ENCODE measurements at regions not wholly inside any gene's neighbourhood (a gene's known extent, or its start where the extent isn't known, plus 50 kb on each side); places are given as distances from the start of the nearest gene placed in this dataset.

DNA sequence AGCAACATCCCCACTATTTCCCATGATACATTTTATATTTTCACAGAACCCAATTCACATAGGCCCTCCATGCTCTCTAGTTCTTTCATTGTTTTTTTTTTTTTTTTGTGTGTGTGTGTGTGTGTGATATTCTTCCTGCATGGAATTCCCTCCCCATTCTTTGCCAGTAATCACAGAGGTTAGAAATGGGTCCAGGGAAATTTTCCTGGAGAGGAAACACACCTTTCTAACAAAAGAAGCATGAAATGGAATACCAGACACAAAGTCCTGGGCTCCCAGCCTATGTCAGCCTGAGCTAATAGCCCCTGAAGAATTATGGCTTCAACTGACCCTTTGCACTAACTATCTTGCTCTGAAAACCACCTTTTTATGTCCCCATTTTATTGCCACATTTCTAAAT is 194.2 kb upstream of the NT5E start:
- intact Hi-C loops (cut with DNase I), result no loop called here
- TF ChIP-seq CTCF (IDR thresholded peaks at IDR 0.05), result no peak
- TF ChIP-seq POLR2AphosphoS5 (IDR thresholded peaks at IDR 0.05), result no peak
- TF ChIP-seq EP300 (IDR thresholded peaks at IDR 0.05), result no peak
- no peak for TF ChIP-seq POLR2A (IDR thresholded peaks at IDR 0.05)
- Histone ChIP-seq H3K4me3 (no peak overlapping the region), H3K4me1 (no peaks in the 10 kb centered on the region), H3K9me3 (peaks cover 0 to 6% (median 0%) of the 10 kb centered on the region in 4 donors), H3K27me3 (no peaks in the 10 kb centered on the region), H3K27ac (no peak overlapping the region), H3K36me3 (no peaks in the 10 kb centered on the region)
- DNase-seq, result no peak

GRCh38 chr6:85252552-85252951 is 197.3 kb upstream of the NT5E start:
- Histone ChIP-seq H3K27me3 (no peaks in the 10 kb centered on the region), H3K27ac (no peak overlapping the region), H3K9me3 (peaks cover 0 to 6% (median 0%) of the 10 kb centered on the region in 4 donors), H3K4me1 (no peaks in the 10 kb centered on the region), H3K36me3 (no peaks in the 10 kb centered on the region), H3K4me3 (no peak overlapping the region)
- WGBS, 2 donors, result 65 to 77% methylated on average over 2 of the region's 2 CpGs
- no peak for DNase-seq
- intact Hi-C loops (cut with DNase I), result no loop called here
- no peak for TF ChIP-seq POLR2A (IDR thresholded peaks at IDR 0.05)
- TF ChIP-seq POLR2AphosphoS5 (IDR thresholded peaks at IDR 0.05), result no peak
- TF ChIP-seq CTCF (IDR thresholded peaks at IDR 0.05), result no peak
- TF ChIP-seq EP300 (IDR thresholded peaks at IDR 0.05), result no peak

- Histone ChIP-seq H3K4me1 (no peaks in the 10 kb centered on the region), H3K36me3 (no peaks in the 10 kb centered on the region), H3K9me3 (peaks cover 0 to 9% (median 0%) of the 10 kb centered on the region in 4 donors), H3K27me3 (no peaks in the 10 kb centered on the region), H3K4me3 (no peak overlapping the region), H3K27ac (no peak overlapping the region)
- intact Hi-C loops (cut with DNase I), result no loop called here
- DNase-seq, result no peak
- 31 to 60% methylated on average over 2 of the region's 2 CpGs for WGBS, 2 donors
- TF ChIP-seq CTCF (IDR thresholded peaks at IDR 0.05) (no peak), EP300 (IDR thresholded peaks at IDR 0.05) (no peak), POLR2A (IDR thresholded peaks at IDR 0.05) (no peak), POLR2AphosphoS5 (IDR thresholded peaks at IDR 0.05) (no peak)
Measured at GRCh38 chr6:85252085-85252484, 197.8 kb upstream of the NT5E start.

- no peak for DNase-seq
- H3K27ac ChIP-seq, result no peak overlapping the region
Measured at GRCh38 chr6:85251300-85251699, 198.6 kb upstream of the NT5E start.

More at GRCh38 chr6:85251300-85251699, 198.6 kb upstream of the NT5E start:
- H3K27me3 ChIP-seq, result no peaks in the 10 kb centered on the region
- no peaks in the 10 kb centered on the region for H3K4me1 ChIP-seq
- WGBS, 2 donors, result 29 to 69% methylated on average over 1 of the region's 1 CpG
- intact Hi-C loops (cut with DNase I), result no loop called here
- TF ChIP-seq CTCF (IDR thresholded peaks at IDR 0.05) (no peak), POLR2A (IDR thresholded peaks at IDR 0.05) (no peak), POLR2AphosphoS5 (IDR thresholded peaks at IDR 0.05) (no peak)
- no peak overlapping the region for H3K4me3 ChIP-seq
- H3K9me3 ChIP-seq, result peaks cover 0 to 11% (median 0%) of the 10 kb centered on the region in 4 donors
- H3K36me3 ChIP-seq, result no peaks in the 10 kb centered on the region

All from sigmoid colon (tissue), 6 donors.